Hematopoietic multipotent progenitor cell (in vitro differentiated cells): ENCODE measurements at regions not wholly inside any gene's neighbourhood (a gene's known extent, or its start where the extent isn't known, plus 50 kb on each side); places are given as distances from the start of the nearest gene placed in this dataset.
"Not testable (repeated sequence)": the region's sequence is repeated elsewhere in the genome, so short reads cannot be mapped to it uniquely, and the experiment has no call there.

Experiments used
- DNase-seq, 3 donors: peaks; one replicate each; pipeline ENCODE4 v3.0.0-alpha.2; 2011 to 2015; ENCODE audit warnings: low read depth in 2 of 3, low spot score in 2 of 3

- DNase-seq = no peak
Observed at GRCh38 chr7:120114626-120115025, 158.3 kb upstream of the KCND2 start.

DNA sequence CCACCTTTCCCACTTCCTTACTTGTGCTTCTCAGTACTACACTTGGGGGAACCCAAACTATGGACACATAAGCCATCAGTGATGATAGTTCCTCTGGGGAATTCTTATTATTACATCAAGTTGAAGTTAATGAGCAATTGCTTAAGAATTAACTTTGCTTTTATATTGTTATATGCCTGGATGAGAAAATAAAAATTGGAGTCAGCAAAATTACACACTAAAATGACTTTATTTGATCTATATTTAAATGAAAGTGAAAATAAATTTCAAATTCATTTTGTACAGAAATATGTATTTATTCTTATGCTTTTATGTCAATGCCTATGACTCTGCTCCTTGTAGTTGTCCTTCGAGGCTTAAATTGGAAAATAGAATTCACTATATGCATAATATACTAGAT, 149.4 kb upstream of the KCND2 start:
- DNase-seq = no peak

- DNase-seq = no peak
Observed at GRCh38 chr7:120131096-120131839, 141.7 kb upstream of the KCND2 start.

DNA sequence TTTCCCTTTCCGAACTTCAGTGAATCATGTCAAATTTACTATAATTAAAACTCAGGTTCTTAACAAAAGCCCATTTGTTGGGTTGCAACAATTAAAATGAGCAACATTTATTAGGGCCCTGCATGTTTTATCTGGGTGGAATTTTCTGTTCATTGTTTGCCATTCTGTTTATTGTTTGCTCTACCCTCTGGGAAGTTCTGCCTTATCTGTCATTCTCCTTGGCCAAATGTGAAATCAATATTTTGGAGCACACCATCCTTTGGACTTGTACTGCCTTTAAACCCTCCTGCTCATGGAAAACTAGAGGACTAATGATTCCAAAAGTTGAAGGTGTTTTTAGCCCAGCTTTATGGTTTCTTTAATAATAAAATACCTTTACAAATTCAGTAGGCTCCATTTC, 134.5 kb upstream of the KCND2 start:
- no peak for DNase-seq

GRCh38 chr7:120156476-120156875, 116.5 kb upstream of the KCND2 start:
- no peak for DNase-seq

DNA sequence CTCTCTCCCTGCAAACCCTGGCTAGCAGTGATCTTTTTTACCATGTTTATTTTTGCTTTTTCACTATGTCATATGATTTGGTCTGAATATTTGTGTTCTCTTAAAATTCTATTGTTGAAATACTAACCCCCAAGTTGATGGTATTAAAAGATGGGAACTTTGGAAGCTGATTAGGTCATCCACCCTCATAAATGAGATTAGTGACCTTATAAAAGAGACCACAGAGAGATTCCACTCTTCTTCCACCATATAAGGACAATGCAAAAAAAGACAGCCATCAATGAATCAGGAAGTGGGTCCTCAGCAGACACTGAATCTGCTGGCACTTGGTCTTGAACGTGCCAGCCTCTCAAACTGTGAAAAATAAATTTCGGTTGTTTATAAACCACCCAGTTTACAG, 112.8 kb upstream of the KCND2 start:
- DNase-seq = no peak

GRCh38 chr7:120163449-120163848, 109.5 kb upstream of the KCND2 start:
- DNase-seq = no peak

- no peak for DNase-seq
Observed at GRCh38 chr7:120165227-120165626, 107.7 kb upstream of the KCND2 start.

GRCh38 chr7:120168066-120168465, 104.9 kb upstream of the KCND2 start:
- no peak for DNase-seq

DNA sequence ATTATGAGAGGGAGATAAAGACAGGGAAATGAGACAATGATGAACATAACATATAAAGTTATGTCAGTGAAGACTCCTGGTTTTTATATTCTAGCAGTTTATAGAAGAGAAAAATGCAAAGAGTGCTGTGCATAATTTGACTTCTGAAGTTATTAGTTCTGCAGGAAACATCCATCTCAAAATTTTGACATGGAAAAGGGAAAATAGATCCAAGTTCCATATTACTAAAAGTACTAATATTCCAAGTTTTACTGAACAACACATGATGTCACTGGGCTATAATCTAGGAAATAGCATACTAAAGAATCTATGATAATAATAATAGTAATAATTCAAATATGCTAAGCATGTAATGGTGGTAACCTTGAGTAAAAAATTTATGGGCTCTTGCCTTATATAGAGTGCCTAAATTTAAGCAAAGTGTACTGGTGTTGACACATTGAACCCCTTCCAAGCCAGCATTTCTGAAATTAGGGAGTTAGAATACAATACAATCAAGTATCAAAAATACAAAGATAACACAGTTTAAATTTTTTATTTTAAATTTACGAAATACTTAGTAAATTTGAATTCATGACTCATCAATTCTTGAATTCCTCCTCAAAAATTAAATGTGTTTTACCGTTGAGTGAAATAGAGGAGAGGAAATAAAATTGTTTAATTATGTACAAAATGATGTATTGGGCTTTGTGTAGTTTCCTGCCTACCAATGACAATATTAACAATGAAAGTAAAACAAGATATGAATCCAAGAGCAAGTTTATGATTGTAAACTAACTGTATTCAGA, 102.8 kb upstream of the KCND2 start:
- no peak for DNase-seq

DNA sequence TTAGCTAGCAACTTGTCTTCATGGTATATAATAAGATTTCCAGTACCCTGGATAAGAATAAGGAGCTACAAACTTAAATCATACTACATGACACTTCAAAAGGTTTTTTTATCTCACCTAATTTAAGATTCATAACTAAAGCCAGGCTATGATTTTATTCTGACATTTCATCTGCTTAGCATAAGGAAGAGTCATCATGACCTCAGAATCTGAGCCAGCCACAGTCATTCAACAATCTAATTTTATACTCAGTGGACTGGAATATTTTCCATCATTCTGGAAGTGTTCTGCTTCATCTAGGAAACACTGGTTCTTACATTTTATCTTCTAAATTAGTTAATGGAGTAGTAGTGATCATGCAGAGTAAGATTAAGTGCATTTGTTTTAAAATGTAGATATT, 102.1 kb upstream of the KCND2 start:
- no peak for DNase-seq

GRCh38 chr7:120171406-120171805, 101.6 kb upstream of the KCND2 start:
- no peak for DNase-seq

- DNase-seq = no peak
Observed at GRCh38 chr7:120180221-120180620, 92.8 kb upstream of the KCND2 start.

GRCh38 chr7:120181499-120181898, 91.5 kb upstream of the KCND2 start:
- DNase-seq = no peak

DNA sequence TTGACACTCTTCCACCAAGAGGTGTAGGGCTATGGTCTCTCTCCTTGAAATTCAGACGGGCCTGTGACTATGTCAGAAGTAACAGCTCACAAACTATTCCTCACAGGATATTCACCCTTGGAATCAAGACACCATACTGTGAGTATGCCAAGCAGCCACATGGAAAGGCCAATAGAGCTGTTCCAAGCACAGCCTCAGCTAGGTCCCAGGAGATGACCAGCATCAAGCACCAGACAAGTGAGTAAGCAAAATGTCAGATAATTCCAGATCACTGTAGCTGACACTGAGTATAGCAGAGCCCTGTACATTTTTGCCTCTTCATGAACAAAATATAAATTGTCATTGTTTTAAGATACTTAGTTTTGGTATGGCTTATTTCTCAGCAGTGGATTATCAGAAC, 88.1 kb upstream of the KCND2 start:
- DNase-seq = no peak

DNA sequence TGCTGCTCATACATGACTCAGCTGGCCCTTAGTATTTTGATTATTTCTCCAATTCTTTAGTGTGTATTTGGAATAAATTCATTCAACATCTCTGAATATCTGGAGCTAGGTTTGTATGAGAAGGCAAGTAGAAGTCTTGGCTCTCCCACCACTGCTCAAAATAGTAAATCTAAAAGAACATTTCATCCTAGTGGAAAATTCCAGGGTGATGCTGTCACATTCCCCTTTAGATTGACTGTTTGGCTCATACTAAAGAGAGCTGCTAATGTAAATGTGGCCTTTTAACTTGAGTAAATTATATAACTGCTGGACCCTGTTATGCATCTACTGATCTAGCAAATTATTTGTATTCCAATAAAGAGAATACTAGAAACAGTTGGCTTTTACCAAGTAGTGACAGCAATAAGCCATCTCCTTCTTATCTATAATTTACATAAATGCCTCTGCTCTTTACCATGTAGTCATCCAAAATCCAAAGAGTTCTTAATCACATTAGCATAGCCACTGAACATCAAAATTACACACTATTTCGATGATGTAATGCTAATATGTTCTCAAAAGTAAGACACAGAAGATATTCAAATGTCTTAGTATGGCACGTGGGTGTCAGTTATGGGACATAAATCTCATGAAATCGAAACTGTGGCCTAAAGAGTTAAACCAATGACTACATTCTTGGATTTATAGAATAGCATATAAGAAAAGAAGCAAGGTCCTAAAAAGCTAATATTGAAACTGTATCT, 86.9 kb upstream of the KCND2 start:
- DNase-seq = no peak

- DNase-seq = no peak
Observed at GRCh38 chr7:120186688-120187087, 86.3 kb upstream of the KCND2 start.

GRCh38 chr7:120189623-120190022, 83.4 kb upstream of the KCND2 start:
- no peak for DNase-seq

DNA sequence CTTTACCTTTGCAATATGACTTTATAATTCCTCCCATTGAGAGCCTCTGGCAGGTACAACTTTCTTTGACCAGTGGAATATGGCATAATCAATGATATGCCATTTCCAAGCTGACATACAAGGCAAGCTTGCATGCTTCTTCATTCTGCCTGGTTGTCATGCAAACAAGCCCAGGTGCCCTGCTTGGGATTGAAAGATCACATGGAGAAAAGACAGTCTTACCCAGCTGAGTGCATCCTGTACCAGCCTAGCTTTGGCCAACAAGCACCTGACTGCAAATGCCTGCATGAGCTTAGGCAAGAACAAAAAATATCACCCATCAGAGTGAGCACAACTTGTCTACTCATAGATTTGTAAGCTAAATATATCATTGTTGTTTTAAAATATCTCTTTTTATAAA, 82.9 kb upstream of the KCND2 start:
- no peak for DNase-seq

- DNase-seq = no peak
Observed at GRCh38 chr7:120190566-120190965, 82.4 kb upstream of the KCND2 start.

DNA sequence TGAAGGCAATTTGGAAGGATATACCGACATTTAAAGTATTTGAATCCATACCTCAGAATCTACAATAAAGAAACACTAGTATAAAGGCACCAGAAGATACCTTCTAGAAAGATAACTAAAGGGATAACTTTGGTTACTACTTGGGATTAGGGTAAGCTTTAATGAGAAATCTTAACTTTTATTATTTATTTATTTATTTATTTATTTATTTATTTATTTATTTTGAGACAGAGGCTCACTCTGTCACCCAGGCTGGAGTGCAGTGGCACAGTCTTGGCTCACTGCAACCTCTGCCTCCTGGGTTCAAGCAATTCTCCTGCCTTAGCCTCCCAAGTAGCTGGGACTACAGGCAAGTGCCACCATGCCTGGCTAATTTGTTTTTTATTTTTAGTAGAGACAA, 81.6 kb upstream of the KCND2 start:
- DNase-seq = not testable (repeated sequence)

GRCh38 chr7:120201290-120201689, 71.7 kb upstream of the KCND2 start:
- DNase-seq = no peak
